HG03280 (cell line): ENCODE measurements at regions not wholly inside any gene's neighbourhood (a gene's known extent, or its start where the extent isn't known, plus 50 kb on each side); places are given as distances from the start of the nearest gene placed in this dataset.
A peak's percentile ranks its signal among the peaks of the same experiment; 100 is the strongest.
"Not testable (repeated sequence)": the region's sequence is repeated elsewhere in the genome, so short reads cannot be mapped to it uniquely, and the experiment has no call there.

Experiments
- ATAC-seq: cut with Tn5 transposase; IDR thresholded peaks from one replicate; pipeline ENCODE4 v1.9.1; 2021; ENCODE audit warnings: mild to moderate bottlenecking, moderate library complexity; ENCODE audit not compliant: unreplicated experiment

GRCh38 chr13:110045202-110045601 lies 258.8 kb upstream of the IRS2 start:
- ATAC-seq, result no peak

- no peak for ATAC-seq
Observed at GRCh38 chr13:110044551-110045111, 258.2 kb upstream of the IRS2 start.

- ATAC-seq, result no peak
Observed at GRCh38 chr13:110042253-110042950, 256.0 kb upstream of the IRS2 start.

- ATAC-seq, result not testable (repeated sequence)
Observed at GRCh38 chr13:110041638-110042037, 255.3 kb upstream of the IRS2 start.

GRCh38 chr13:110037925-110038573 lies 251.7 kb upstream of the IRS2 start:
- peak; percentile 58 for ATAC-seq

- ATAC-seq, result no peak
Observed at GRCh38 chr13:110036060-110036459, 249.7 kb upstream of the IRS2 start.

- ATAC-seq, result no peak
Observed at GRCh38 chr13:110034031-110034549, 247.7 kb upstream of the IRS2 start.

- no peak for ATAC-seq
Observed at GRCh38 chr13:110032969-110033368, 246.6 kb upstream of the IRS2 start.

GRCh38 chr13:110030394-110030928 lies 244.1 kb upstream of the IRS2 start:
- ATAC-seq, result peak; percentile 91

GRCh38 chr13:110028838-110029621 lies 242.6 kb upstream of the IRS2 start:
- ATAC-seq, result no peak

GRCh38 chr13:110028311-110028710 lies 241.9 kb upstream of the IRS2 start:
- ATAC-seq, result no peak

GRCh38 chr13:110027470-110028240 lies 241.3 kb upstream of the IRS2 start:
- ATAC-seq, result no peak

- no peak for ATAC-seq
Observed at GRCh38 chr13:110024645-110024980, 238.2 kb upstream of the IRS2 start.

- no peak for ATAC-seq
Observed at GRCh38 chr13:110023729-110024644, 237.6 kb upstream of the IRS2 start.

GRCh38 chr13:110018009-110018408 lies 231.6 kb upstream of the IRS2 start:
- no peak for ATAC-seq

- no peak for ATAC-seq
Observed at GRCh38 chr13:110017379-110017778, 231.0 kb upstream of the IRS2 start.

- ATAC-seq, result no peak
Observed at GRCh38 chr13:110015253-110015652, 228.9 kb upstream of the IRS2 start.

GRCh38 chr13:110014719-110015118 lies 228.3 kb upstream of the IRS2 start:
- no peak for ATAC-seq

- no peak for ATAC-seq
Observed at GRCh38 chr13:110012102-110012739, 225.8 kb upstream of the IRS2 start.
